ENCODE measurements at regions not wholly inside any gene's neighbourhood (a gene's known extent, or its start where the extent isn't known, plus 50 kb on each side); places are given as distances from the start of the nearest gene placed in this dataset.

DNA sequence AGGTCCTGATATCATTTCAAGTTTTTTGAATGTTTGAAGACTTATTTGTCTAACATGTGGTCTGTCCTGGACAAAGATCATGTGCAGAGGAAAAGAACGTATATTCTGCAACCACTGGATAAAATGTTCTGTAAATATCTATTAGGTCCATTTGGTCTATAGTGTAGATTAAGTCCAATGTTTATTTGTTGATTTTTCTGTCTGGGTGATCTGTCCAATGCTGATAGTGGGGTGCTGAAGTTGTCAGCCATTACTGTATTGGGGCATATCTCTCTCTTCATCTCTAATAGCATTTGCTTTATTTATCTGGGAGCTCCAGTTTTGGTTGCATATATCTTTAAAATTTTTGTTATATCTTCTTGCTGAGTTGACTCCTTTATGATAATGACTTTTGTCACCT lies 258.4 kb upstream of the CITED2 start:
- no peak for DNase-seq (ENCODE audit: low read depth in 4 of 6, low spot score in 6 of 6)
- no peaks in the 10 kb centered on the region for H3K27me3 ChIP-seq (ENCODE audit: control insufficient read depth, insufficient read depth, low read length)
- no peaks in the 10 kb centered on the region for H3K9me3 ChIP-seq (ENCODE audit: control insufficient read depth, insufficient read depth, low read length)
- no peak overlapping the region for H3K4me3 ChIP-seq (ENCODE audit: low read depth, low read length)
- no CpG with 5 or more reads among the region's 1 CpG for WGBS (ENCODE audit: insufficient coverage)
- H3K27ac ChIP-seq (ENCODE audit: low read depth, low read length), result no peak overlapping the region
- no peaks in the 10 kb centered on the region for H3K4me1 ChIP-seq (ENCODE audit: control insufficient read depth, insufficient read depth, low read length)
- no peaks in the 10 kb centered on the region for H3K36me3 ChIP-seq (ENCODE audit: control insufficient read depth, insufficient read depth, low read length)

DNA sequence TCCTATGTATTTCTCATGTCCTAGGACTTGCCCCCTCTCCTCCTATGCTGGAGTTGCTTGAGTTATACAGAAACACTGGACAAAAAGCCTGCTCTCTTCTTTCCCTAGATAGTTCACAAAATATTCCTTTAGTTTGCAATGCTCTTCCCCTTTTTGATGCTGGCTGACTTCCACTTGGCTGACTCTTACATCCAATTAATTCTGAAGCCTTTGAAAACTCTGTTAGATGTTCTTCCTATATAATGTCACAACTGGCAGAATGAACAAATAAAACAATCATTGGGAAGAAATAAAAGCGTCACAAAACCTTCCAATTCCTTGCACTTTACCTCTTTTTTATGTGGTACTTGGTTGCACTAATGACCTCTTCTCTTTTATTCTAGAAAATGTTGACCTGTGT lies 253.8 kb upstream of the CITED2 start:
- Histone ChIP-seq H3K4me1 (ENCODE audit: control insufficient read depth, insufficient read depth, low read length) (no peaks in the 10 kb centered on the region), H3K27me3 (ENCODE audit: control insufficient read depth, insufficient read depth, low read length) (no peaks in the 10 kb centered on the region), H3K4me3 (ENCODE audit: low read depth, low read length) (no peak overlapping the region), H3K9me3 (ENCODE audit: control insufficient read depth, insufficient read depth, low read length) (no peaks in the 10 kb centered on the region), H3K36me3 (ENCODE audit: control insufficient read depth, insufficient read depth, low read length) (no peaks in the 10 kb centered on the region), H3K27ac (ENCODE audit: low read depth, low read length) (no peak overlapping the region)
- no CpG with 5 or more reads among the region's 1 CpG for WGBS (ENCODE audit: insufficient coverage)
- peak in 2 of 6 donors; percentile 11 to 26 for DNase-seq (ENCODE audit: low read depth in 4 of 6, low spot score in 6 of 6)

DNA sequence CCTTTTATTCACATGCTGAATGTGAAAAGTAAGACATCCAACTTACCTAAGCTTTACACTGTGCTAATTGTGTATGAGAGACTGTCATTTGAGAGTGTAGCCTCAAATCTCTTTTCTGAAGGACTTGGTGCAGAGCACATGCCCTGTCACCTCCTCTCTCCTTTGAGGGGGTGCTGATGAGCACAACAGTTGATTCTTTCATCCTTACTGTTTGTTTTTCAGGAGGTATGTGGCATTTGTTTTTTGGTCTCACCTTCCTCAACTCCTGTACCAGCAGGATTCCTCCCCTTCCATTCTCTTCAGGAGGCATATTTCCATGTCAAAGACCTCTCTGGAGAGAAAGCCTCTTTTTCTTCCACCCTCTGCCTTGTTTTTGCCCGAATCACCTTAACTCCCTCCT lies 252.6 kb upstream of the CITED2 start:
- no peak for DNase-seq (ENCODE audit: low read depth in 4 of 6, low spot score in 6 of 6)
- Histone ChIP-seq H3K27me3 (ENCODE audit: control insufficient read depth, insufficient read depth, low read length) (no peaks in the 10 kb centered on the region), H3K27ac (ENCODE audit: low read depth, low read length) (no peak overlapping the region), H3K9me3 (ENCODE audit: control insufficient read depth, insufficient read depth, low read length) (no peaks in the 10 kb centered on the region), H3K4me1 (ENCODE audit: control insufficient read depth, insufficient read depth, low read length) (no peaks in the 10 kb centered on the region), H3K4me3 (ENCODE audit: low read depth, low read length) (no peak overlapping the region), H3K36me3 (ENCODE audit: control insufficient read depth, insufficient read depth, low read length) (no peaks in the 10 kb centered on the region)
- no CpG with 5 or more reads among the region's 1 CpG for WGBS (ENCODE audit: insufficient coverage)

DNA sequence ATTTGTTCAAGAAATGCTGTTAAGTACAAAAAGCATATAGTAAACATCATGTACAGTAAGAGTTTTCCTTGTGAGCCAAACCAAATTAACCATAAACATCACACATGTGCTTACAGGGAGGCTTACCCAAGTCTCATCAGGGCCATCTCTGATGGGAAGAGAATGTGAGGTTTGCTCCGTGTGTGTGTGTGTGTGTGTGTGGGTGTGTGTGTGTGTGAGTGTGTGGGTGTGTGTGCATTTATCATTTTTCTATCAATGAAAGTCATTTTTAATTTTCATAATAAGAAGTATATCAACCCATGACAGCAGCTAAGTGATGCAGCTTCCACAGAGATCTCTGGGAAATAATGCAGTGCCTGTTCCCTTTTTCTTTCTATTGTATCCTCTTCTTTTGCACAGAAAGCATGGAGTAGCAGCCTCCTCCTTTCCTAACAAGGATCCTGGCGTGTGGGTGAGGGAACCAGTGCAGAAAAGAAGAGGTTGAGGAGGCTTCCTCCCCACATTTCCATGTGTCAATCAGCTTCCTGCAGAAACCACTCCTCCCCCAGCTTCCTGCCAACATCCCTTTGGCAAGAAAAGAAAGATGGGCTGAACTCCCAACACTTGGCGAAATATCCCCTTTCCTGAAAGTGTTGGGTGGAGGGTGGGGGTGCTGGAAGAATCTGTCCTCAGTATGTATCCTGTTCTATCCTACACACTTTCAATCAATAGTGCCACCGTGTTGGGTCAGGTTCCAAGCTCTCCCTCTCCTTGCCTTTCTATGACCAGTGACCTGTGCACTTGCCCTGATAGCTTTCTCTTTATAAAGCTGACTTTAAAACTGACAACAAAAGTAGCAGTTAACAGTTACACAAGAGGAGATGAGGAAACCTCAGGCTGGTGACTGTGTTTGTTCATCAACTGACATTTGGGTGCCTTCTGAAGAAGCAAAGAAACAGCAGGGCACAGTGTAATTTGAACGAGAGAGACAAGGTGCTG lies 251.8 kb upstream of the CITED2 start:
- Histone ChIP-seq H3K36me3 (ENCODE audit: control insufficient read depth, insufficient read depth, low read length) (no peaks in the 10 kb centered on the region), H3K4me3 (ENCODE audit: low read depth, low read length) (no peak overlapping the region), H3K27me3 (ENCODE audit: control insufficient read depth, insufficient read depth, low read length) (no peaks in the 10 kb centered on the region), H3K27ac (ENCODE audit: low read depth, low read length) (no peak overlapping the region), H3K4me1 (ENCODE audit: control insufficient read depth, insufficient read depth, low read length) (no peaks in the 10 kb centered on the region), H3K9me3 (ENCODE audit: control insufficient read depth, insufficient read depth, low read length) (no peaks in the 10 kb centered on the region)
- peak in 3 of 6 donors; percentile 19 to 69 (median 20) for DNase-seq (ENCODE audit: low read depth in 4 of 6, low spot score in 6 of 6)
- 17% methylated on average over 1 of the region's 5 CpGs for WGBS (ENCODE audit: insufficient coverage)

DNA sequence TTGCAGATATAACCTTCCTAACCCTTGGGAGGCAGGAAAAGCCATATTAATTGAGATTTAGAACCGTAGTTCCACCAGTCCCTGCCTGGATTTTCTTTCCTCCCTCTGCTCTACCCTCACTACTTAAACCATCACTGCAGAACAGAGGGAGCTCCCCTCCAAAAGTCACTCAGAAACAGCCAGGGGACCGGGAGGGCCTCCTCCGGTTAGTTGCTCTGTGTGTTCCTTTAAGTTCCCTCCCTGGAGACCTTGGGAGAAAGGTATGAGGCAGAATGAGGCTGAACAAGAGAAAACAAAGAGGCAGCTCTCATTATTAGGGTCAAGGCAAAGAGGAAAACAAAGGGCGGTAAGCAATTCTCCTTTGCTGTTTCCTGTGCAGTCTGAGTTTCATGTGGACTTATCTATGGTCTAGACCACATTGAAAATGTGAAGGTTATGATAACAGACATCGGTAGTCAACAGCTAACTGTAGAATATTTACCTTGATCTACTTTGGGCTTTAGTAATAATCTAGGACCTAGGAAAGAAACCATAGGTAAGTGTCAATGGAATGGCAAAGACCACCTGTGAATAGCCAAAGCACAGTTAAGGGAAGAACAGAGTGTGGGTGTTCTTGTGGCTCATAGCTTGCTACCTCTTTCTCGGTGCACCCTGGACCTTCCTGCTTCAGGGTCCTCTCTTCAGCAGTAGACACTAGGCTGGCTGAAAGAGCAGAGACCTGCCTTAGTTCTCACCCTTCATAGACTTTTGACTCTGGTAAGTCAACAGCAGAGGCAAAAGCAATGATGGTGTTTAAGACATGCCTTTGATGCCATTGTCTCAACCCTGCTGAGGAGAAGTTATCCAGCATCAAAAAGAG lies 250.9 kb upstream of the CITED2 start:
- Histone ChIP-seq H3K4me3 (ENCODE audit: low read depth, low read length) (no peak overlapping the region), H3K36me3 (ENCODE audit: control insufficient read depth, insufficient read depth, low read length) (no peaks in the 10 kb centered on the region), H3K4me1 (ENCODE audit: control insufficient read depth, insufficient read depth, low read length) (no peaks in the 10 kb centered on the region), H3K27me3 (ENCODE audit: control insufficient read depth, insufficient read depth, low read length) (no peaks in the 10 kb centered on the region), H3K9me3 (ENCODE audit: control insufficient read depth, insufficient read depth, low read length) (no peaks in the 10 kb centered on the region), H3K27ac (ENCODE audit: low read depth, low read length) (no peak overlapping the region)
- 100% methylated on average over 2 of the region's 6 CpGs for WGBS (ENCODE audit: insufficient coverage)
- DNase-seq (ENCODE audit: low read depth in 4 of 6, low spot score in 6 of 6), result no peak

DNA sequence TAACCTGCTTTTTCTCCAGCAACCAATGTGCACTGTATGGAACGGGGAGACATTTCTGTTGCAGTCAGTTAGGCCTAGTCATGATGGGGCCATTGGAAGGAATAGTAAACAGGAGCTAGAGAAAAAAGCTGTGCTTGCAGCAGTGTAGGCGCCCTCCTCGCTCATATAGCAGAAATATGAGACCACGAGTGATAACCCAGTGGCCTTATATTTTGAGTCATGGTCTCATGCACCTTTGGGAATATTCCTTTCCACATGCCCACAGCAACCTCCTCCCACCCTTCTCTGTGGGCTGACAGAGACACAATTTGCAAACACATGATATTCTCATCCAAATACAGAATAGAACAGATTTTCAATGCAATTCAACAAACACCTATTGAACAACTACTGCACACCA lies 248.9 kb upstream of the CITED2 start:
- Histone ChIP-seq H3K27ac (ENCODE audit: low read depth, low read length) (no peak overlapping the region), H3K4me3 (ENCODE audit: low read depth, low read length) (no peak overlapping the region), H3K4me1 (ENCODE audit: control insufficient read depth, insufficient read depth, low read length) (no peaks in the 10 kb centered on the region), H3K27me3 (ENCODE audit: control insufficient read depth, insufficient read depth, low read length) (no peaks in the 10 kb centered on the region), H3K9me3 (ENCODE audit: control insufficient read depth, insufficient read depth, low read length) (no peaks in the 10 kb centered on the region), H3K36me3 (ENCODE audit: control insufficient read depth, insufficient read depth, low read length) (no peaks in the 10 kb centered on the region)
- 78% methylated on average over 4 of the region's 4 CpGs for WGBS (ENCODE audit: insufficient coverage)
- DNase-seq (ENCODE audit: low read depth in 4 of 6, low spot score in 6 of 6), result no peak

DNA sequence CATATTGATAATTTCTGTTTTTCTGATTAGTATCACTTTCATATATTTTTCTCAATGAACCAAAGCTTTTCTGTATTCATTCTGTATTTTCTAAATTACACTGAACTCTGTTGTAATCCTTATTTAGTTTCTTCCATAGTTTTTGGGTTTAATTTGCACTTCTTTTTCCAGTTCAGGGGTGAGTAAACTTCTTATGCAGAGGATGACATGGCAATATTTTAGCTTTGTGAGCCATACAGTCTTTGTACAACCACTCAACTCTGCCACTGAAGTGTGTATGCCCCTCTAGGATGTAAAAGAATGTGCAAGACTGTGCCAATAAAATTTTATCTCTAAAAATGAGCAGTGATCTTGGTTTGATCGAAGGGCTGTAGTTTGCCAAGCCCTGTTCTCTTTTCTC lies 239.0 kb upstream of the CITED2 start:
- no peak for DNase-seq (ENCODE audit: low read depth in 4 of 6, low spot score in 6 of 6)
- WGBS (ENCODE audit: insufficient coverage), result no CpG with 5 or more reads among the region's 1 CpG
- Histone ChIP-seq H3K9me3 (ENCODE audit: control insufficient read depth, insufficient read depth, low read length) (no peaks in the 10 kb centered on the region), H3K36me3 (ENCODE audit: control insufficient read depth, insufficient read depth, low read length) (no peaks in the 10 kb centered on the region), H3K27ac (ENCODE audit: low read depth, low read length) (no peak overlapping the region), H3K27me3 (ENCODE audit: control insufficient read depth, insufficient read depth, low read length) (no peaks in the 10 kb centered on the region), H3K4me3 (ENCODE audit: low read depth, low read length) (no peak overlapping the region), H3K4me1 (ENCODE audit: control insufficient read depth, insufficient read depth, low read length) (no peaks in the 10 kb centered on the region)

DNA sequence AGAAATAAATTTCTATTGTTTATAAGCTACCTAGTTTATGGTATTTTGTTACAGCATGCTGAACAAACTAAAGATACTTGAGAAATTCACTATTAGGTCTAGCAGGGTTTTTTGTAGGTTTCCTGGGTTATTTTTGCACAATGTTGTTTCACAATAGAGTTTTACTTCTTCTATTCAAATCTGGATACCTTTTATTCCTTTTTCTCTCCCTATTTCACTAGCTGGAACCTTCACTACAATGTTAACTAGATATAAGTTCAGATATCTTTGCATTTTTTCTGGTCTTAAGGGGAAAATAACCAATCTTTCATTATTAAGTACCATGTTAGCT lies 237.7 kb upstream of the CITED2 start:
- no peak for DNase-seq (ENCODE audit: low read depth in 4 of 6, low spot score in 6 of 6)

DNA sequence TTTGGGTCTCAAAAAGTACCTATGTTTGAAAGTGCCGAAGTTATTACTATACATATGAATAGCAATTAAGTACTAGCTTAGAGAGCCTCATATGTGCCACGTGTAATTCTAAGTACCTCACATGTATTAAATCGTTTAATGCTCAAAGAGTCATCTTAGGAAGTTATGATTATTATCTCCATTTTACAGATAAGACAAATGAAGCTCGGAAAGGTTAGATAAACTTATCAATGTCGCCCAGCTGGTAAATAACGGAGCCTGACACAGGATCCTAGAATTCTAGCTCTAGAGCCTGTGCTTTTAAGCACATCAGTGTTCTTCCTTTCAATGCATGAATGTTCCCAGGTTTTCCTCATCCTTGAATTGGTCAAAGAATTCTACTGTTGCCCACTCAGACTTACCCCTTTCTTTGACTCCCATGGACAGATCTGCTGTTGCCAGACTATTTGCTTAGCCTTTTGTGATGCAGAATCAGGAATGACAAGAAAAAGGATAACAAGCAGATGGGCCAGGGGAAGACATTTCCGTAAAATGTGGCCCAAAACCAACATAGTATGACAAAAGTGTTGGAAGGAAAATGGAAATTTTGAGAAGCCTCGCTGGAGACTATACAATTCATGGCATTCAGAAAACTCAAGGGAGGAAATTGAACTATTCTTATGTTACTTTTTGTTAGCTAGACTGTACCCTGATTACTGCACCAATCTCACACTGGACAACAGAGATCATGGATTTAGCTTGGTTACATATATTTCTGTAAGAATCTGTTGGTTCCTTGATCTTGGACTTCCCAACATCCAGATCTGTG lies 237.1 kb upstream of the CITED2 start:
- Histone ChIP-seq H3K27me3 (ENCODE audit: control insufficient read depth, insufficient read depth, low read length) (no peaks in the 10 kb centered on the region), H3K4me3 (ENCODE audit: low read depth, low read length) (no peak overlapping the region), H3K36me3 (ENCODE audit: control insufficient read depth, insufficient read depth, low read length) (no peaks in the 10 kb centered on the region), H3K27ac (ENCODE audit: low read depth, low read length) (no peak overlapping the region), H3K9me3 (ENCODE audit: control insufficient read depth, insufficient read depth, low read length) (no peaks in the 10 kb centered on the region), H3K4me1 (ENCODE audit: control insufficient read depth, insufficient read depth, low read length) (no peaks in the 10 kb centered on the region)
- peak in 1 of 6 donors; percentile 42 for DNase-seq (ENCODE audit: low read depth in 4 of 6, low spot score in 6 of 6)
- 42% methylated on average over 3 of the region's 8 CpGs for WGBS (ENCODE audit: insufficient coverage)

More for the DNA sequence above, 237.7 kb upstream of the CITED2 start:
- H3K27ac ChIP-seq (ENCODE audit: low read depth, low read length), result no peak overlapping the region
- H3K4me1 ChIP-seq (ENCODE audit: control insufficient read depth, insufficient read depth, low read length), result no peaks in the 10 kb centered on the region
- H3K4me3 ChIP-seq (ENCODE audit: low read depth, low read length), result no peak overlapping the region
- no peaks in the 10 kb centered on the region for H3K36me3 ChIP-seq (ENCODE audit: control insufficient read depth, insufficient read depth, low read length)
- H3K27me3 ChIP-seq (ENCODE audit: control insufficient read depth, insufficient read depth, low read length), result no peaks in the 10 kb centered on the region
- H3K9me3 ChIP-seq (ENCODE audit: control insufficient read depth, insufficient read depth, low read length), result no peaks in the 10 kb centered on the region
